HG02870 (cell line): ENCODE measurements at regions not wholly inside any gene's neighbourhood (a gene's known extent, or its start where the extent isn't known, plus 50 kb on each side); places are given as distances from the start of the nearest gene placed in this dataset.

Experiments
- ATAC-seq: cut with Tn5 transposase; IDR thresholded peaks from one replicate; pipeline ENCODE4 v1.9.1; 2021; ENCODE audit warnings: mild to moderate bottlenecking, moderate library complexity; ENCODE audit not compliant: unreplicated experiment

GRCh38 chr21:35136106-35136505 lies 87.0 kb upstream of the RUNX1 start:
- no peak for ATAC-seq

GRCh38 chr21:35135481-35135880 lies 86.4 kb upstream of the RUNX1 start:
- no peak for ATAC-seq

GRCh38 chr21:35134309-35134708 lies 85.2 kb upstream of the RUNX1 start:
- no peak for ATAC-seq

- ATAC-seq = no peak
These were observed 79.4 kb upstream of the RUNX1 start for GRCh38 chr21:35128536-35128935.

GRCh38 chr21:35127851-35128250 lies 78.7 kb upstream of the RUNX1 start:
- ATAC-seq = no peak

GRCh38 chr21:35127026-35127425 lies 77.9 kb upstream of the RUNX1 start:
- ATAC-seq = no peak

GRCh38 chr21:35120631-35121180 lies 71.6 kb upstream of the RUNX1 start:
- no peak for ATAC-seq

GRCh38 chr21:35119501-35120047 lies 70.5 kb upstream of the RUNX1 start:
- ATAC-seq = no peak

- ATAC-seq = no peak
These were observed 67.7 kb upstream of the RUNX1 start for GRCh38 chr21:35116777-35117176.

GRCh38 chr21:35113064-35113463 lies 64.0 kb upstream of the RUNX1 start:
- ATAC-seq = no peak

- ATAC-seq = no peak
These were observed 62.3 kb upstream of the RUNX1 start for GRCh38 chr21:35111321-35111930.

- no peak for ATAC-seq
These were observed 59.8 kb upstream of the RUNX1 start for GRCh38 chr21:35108887-35109286.

- no peak for ATAC-seq
These were observed 58.4 kb upstream of the RUNX1 start for GRCh38 chr21:35107520-35107919.

GRCh38 chr21:35106246-35106835 lies 57.2 kb upstream of the RUNX1 start:
- no peak for ATAC-seq

GRCh38 chr21:35102488-35103371 lies 53.6 kb upstream of the RUNX1 start:
- ATAC-seq = no peak

- ATAC-seq = no peak
These were observed 51.3 kb upstream of the RUNX1 start for GRCh38 chr21:35100349-35100811.

GRCh38 chr21:35099310-35099709 lies 50.2 kb upstream of the RUNX1 start:
- ATAC-seq = no peak
